ENCODE measurements at regions not wholly inside any gene's neighbourhood (a gene's known extent, or its start where the extent isn't known, plus 50 kb on each side); places are given as distances from the start of the nearest gene placed in this dataset.

DNA sequence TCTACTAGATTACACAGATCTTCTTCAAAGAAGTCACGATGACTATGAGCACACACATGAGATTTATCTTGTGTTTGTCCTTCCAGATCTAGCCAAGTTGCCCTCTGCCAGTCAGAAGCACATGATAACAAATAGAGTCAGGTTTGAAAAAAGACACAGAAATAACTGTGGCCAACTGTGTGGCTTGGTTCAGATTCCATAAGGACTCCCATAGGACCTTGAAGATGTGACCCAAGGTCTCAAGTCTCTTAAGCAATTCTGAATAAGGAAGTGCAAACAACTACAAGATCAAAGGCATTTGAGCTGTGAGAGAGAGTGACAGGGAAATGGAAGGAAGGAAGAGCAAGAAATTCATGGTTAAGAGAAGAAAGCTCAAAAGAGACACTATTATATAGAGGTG is 194.0 kb downstream of the PLPP3 start:
- TF ChIP-seq, protein P1, sequence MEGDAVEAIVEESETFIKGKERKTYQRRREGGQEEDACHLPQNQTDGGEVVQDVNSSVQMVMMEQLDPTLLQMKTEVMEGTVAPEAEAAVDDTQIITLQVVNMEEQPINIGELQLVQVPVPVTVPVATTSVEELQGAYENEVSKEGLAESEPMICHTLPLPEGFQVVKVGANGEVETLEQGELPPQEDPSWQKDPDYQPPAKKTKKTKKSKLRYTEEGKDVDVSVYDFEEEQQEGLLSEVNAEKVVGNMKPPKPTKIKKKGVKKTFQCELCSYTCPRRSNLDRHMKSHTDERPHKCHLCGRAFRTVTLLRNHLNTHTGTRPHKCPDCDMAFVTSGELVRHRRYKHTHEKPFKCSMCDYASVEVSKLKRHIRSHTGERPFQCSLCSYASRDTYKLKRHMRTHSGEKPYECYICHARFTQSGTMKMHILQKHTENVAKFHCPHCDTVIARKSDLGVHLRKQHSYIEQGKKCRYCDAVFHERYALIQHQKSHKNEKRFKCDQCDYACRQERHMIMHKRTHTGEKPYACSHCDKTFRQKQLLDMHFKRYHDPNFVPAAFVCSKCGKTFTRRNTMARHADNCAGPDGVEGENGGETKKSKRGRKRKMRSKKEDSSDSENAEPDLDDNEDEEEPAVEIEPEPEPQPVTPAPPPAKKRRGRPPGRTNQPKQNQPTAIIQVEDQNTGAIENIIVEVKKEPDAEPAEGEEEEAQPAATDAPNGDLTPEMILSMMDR (IDR thresholded peaks at IDR 0.05): no peak
- TF ChIP-seq EP300 (IDR thresholded peaks at IDR 0.05): no peak

Data from ovary (tissue), 3 donors.